HCT116 (cell line): ENCODE measurements at regions not wholly inside any gene's neighbourhood (a gene's known extent, or its start where the extent isn't known, plus 50 kb on each side); places are given as distances from the start of the nearest gene placed in this dataset.

ENCODE experiments used
- CBX3 ChIP-seq: IDR thresholded peaks from 2 replicates; pipeline ENCODE4 v1.6.1; 2012; ENCODE audit warnings: low read depth
- TF ChIP-seq, protein P1 (sequence below), 3 experiments: fragments of 200-600 bp in 1 of 3; sonication (generic) in 1 of 3; IDR thresholded peaks in 2 of 3; conservative IDR thresholded peaks in 1 of 3; 2 replicates each; pipeline ENCODE4 v1.5.1; 2012 to 2017; ENCODE audit warnings: low read depth in 2 of 3, low read length in 2 of 3, antibody characterized with exemption in 1 of 3, borderline replicate concordance in 1 of 3, control low read depth in 1 of 3, mild to moderate bottlenecking in 1 of 3, mixed read lengths in 1 of 3, mixed run types in 1 of 3, moderate library complexity in 1 of 3; ENCODE audit not compliant: insufficient read depth in 1 of 3

DNA sequence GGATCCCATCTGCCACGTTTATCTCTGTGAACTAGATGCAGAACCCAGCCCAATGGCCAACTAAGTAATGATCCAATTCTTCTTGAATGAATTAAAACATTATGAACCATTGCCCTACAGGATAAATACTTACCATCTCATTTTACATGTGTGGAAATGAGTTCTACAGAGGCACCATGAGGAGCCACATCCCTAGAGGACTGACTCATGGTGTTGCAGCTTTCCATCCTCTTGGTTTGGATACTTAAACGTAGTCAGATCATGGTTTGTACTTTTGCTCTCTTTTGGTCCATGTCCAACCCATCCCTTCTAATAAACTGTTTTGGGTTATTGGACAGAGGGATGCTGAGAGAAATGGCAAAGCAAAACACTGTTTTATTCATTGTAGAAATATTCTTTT lies 484.8 kb downstream of the EBF1 start:
- TF ChIP-seq, protein P1, sequence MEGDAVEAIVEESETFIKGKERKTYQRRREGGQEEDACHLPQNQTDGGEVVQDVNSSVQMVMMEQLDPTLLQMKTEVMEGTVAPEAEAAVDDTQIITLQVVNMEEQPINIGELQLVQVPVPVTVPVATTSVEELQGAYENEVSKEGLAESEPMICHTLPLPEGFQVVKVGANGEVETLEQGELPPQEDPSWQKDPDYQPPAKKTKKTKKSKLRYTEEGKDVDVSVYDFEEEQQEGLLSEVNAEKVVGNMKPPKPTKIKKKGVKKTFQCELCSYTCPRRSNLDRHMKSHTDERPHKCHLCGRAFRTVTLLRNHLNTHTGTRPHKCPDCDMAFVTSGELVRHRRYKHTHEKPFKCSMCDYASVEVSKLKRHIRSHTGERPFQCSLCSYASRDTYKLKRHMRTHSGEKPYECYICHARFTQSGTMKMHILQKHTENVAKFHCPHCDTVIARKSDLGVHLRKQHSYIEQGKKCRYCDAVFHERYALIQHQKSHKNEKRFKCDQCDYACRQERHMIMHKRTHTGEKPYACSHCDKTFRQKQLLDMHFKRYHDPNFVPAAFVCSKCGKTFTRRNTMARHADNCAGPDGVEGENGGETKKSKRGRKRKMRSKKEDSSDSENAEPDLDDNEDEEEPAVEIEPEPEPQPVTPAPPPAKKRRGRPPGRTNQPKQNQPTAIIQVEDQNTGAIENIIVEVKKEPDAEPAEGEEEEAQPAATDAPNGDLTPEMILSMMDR (IDR thresholded peaks at IDR 0.05 in 2 of 3, conservative IDR thresholded peaks at IDR 0.05 in 1 of 3; ENCODE audit: borderline replicate concordance in 1 of 3, insufficient read depth in 1 of 3, low read depth in 2 of 3, low read length in 2 of 3): no peak
- no peak for TF ChIP-seq CBX3
